Neural cell (in vitro differentiated cells): ENCODE measurements at regions not wholly inside any gene's neighbourhood (a gene's known extent, or its start where the extent isn't known, plus 50 kb on each side); places are given as distances from the start of the nearest gene placed in this dataset.
"Not testable (repeated sequence)": the region's sequence is repeated elsewhere in the genome, so short reads cannot be mapped to it uniquely, and the experiment has no call there.

Experiments
- H2AFZ ChIP-seq: fragments of 200-600, 300-800 bp; sonication (generic), shearing (Covaris generic); 2 replicates; pipeline ENCODE4 v1.6.0; 2014; ENCODE audit warnings: low read depth, mild to moderate bottlenecking, antibody characterized with exemption, low read length, moderate library complexity
- H3F3A ChIP-seq: fragments of 200-600 bp; shearing (Covaris generic); 2 replicates; pipeline ENCODE4 v1.6.1; 2016; ENCODE audit warnings: mild to moderate bottlenecking, moderate library complexity, mixed read lengths, antibody characterized with exemption, low read length; ENCODE audit not compliant: insufficient read depth, poor library complexity, severe bottlenecking
- H3K27ac ChIP-seq: fragments of 200-600, 300-800 bp; sonication (generic), shearing (Covaris generic); 2 replicates; pipeline ENCODE4 v1.5.1; 2014; ENCODE audit warnings: mild to moderate bottlenecking, low read length, moderate library complexity
- H3K27me3 ChIP-seq: fragments of 300-800, 200-600 bp; sonication (generic), shearing (Covaris generic); 2 replicates; pipeline ENCODE4 v1.6.0; 2014; ENCODE audit warnings: mild to moderate bottlenecking, low read depth, low read length, moderate library complexity; ENCODE audit not compliant: insufficient read depth
- H3K36me3 ChIP-seq: fragments of 300-800, 200-600 bp; sonication (generic), shearing (Covaris generic); 2 replicates; pipeline ENCODE4 v1.5.1; 2014; ENCODE audit warnings: mild to moderate bottlenecking, antibody characterized with exemption, low read length, moderate library complexity; ENCODE audit not compliant: insufficient read depth
- H3K4me2 ChIP-seq: fragments of 300-800, 200-600 bp; sonication (generic), shearing (Covaris generic); 2 replicates; pipeline ENCODE4 v1.6.0; 2014; ENCODE audit warnings: mild to moderate bottlenecking, low read length
- H3K4me3 ChIP-seq: fragments of 300-800, 200-600 bp; sonication (generic), shearing (Covaris generic); 2 replicates; pipeline ENCODE4 v1.5.1; 2014; ENCODE audit warnings: mild to moderate bottlenecking, low read length, moderate library complexity
- H3K79me2 ChIP-seq: fragments of 200-600 bp; shearing (Covaris generic); replicated peaks from 2 replicates; pipeline ENCODE4 v1.6.0; 2014; ENCODE audit warnings: mild to moderate bottlenecking, low read length, moderate library complexity; ENCODE audit not compliant: insufficient read depth
- H3K9ac ChIP-seq: fragments of 300-800, 200-600 bp; sonication (generic), shearing (Covaris generic); 2 replicates; pipeline ENCODE4 v1.6.1; 2016; ENCODE audit warnings: mild to moderate bottlenecking, low read length, mixed read lengths
- H3K9me2 ChIP-seq: fragments of 200-600 bp; shearing (Covaris generic); 2 replicates; pipeline ENCODE4 v1.6.1; 2016; ENCODE audit warnings: mild to moderate bottlenecking, low read length, mixed read lengths; ENCODE audit not compliant: insufficient read depth
- H3K9me3 ChIP-seq: fragments of 200-600, 300-800 bp; sonication (generic), shearing (Covaris generic); 2 replicates; pipeline ENCODE4 v1.6.1; 2016; ENCODE audit warnings: mild to moderate bottlenecking, mixed run types, low read length, moderate library complexity, mixed read lengths
- H4K20me1 ChIP-seq: fragments of 200-600 bp; shearing (Covaris generic); 2 replicates; pipeline ENCODE4 v1.6.1; 2016; ENCODE audit warnings: mild to moderate bottlenecking, mixed run types; ENCODE audit not compliant: insufficient read depth
- CTCF ChIP-seq: fragments of 450-650 bp; IDR thresholded peaks from 2 replicates; pipeline ENCODE4 v1.5.1; 2014; ENCODE audit warnings: antibody characterized with exemption, mild to moderate bottlenecking, moderate library complexity; ENCODE audit not compliant: poor library complexity, severe bottlenecking
- EZH2 ChIP-seq: fragments of 200-600, 300-800 bp; shearing (Covaris generic), sonication (generic); IDR thresholded peaks from 2 replicates; pipeline ENCODE4 v1.6.1; 2014; ENCODE audit warnings: antibody characterized with exemption, low read length, borderline replicate concordance, mild to moderate bottlenecking; ENCODE audit not compliant: insufficient read depth, poor library complexity, severe bottlenecking
- POLR2AphosphoS5 ChIP-seq: IDR thresholded peaks from 2 replicates; pipeline ENCODE4 v1.6.1; 2012
- RAD21 ChIP-seq: fragments of 450-650 bp; conservative IDR thresholded peaks from 2 replicates; pipeline ENCODE4 v1.6.1; 2014; ENCODE audit warnings: antibody characterized with exemption, mild to moderate bottlenecking, moderate library complexity
- REST ChIP-seq: IDR thresholded peaks from 2 replicates; pipeline ENCODE4 v1.6.1; 2012; ENCODE audit warnings: borderline replicate concordance
- SMC3 ChIP-seq: fragments of 450-650 bp; conservative IDR thresholded peaks from 2 replicates; pipeline ENCODE4 v1.6.1; 2014; ENCODE audit warnings: antibody characterized with exemption, mild to moderate bottlenecking, moderate library complexity; ENCODE audit not compliant: poor library complexity

GRCh38 chr1:168405906-168406549 is 125.4 kb downstream of the TBX19 start:
- H4K20me1 ChIP-seq: no peaks in the 10 kb centered on the region
- H3K9me3 ChIP-seq: no peaks in the 10 kb centered on the region
- H2AFZ ChIP-seq: no peak overlapping the region
- H3K9me2 ChIP-seq: no peaks in the 10 kb centered on the region
- no peak overlapping the region for H3K4me3 ChIP-seq
- no peak overlapping the region for H3K27ac ChIP-seq
- no peaks in the 10 kb centered on the region for H3F3A ChIP-seq
- TF ChIP-seq CTCF: no peak
- no peaks in the 10 kb centered on the region for H3K27me3 ChIP-seq
- H3K36me3 ChIP-seq: no peaks in the 10 kb centered on the region
- no peak overlapping the region for H3K9ac ChIP-seq
- H3K4me2 ChIP-seq: no peak overlapping the region
- no peaks in the 10 kb centered on the region for H3K79me2 ChIP-seq

GRCh38 chr1:168403140-168403539 is 122.5 kb downstream of the TBX19 start:
- TF ChIP-seq SMC3: no peak
- TF ChIP-seq RAD21: no peak
- TF ChIP-seq POLR2AphosphoS5: no peak
- no peaks in the 10 kb centered on the region for H3K9me2 ChIP-seq
- no peaks in the 10 kb centered on the region for H3K27me3 ChIP-seq
- no peak overlapping the region for H3K27ac ChIP-seq
- no peak overlapping the region for H3K9ac ChIP-seq
- H3K4me3 ChIP-seq: no peak overlapping the region
- H3K36me3 ChIP-seq: no peaks in the 10 kb centered on the region
- H3F3A ChIP-seq: no peaks in the 10 kb centered on the region
- H2AFZ ChIP-seq: no peak overlapping the region
- no peaks in the 10 kb centered on the region for H4K20me1 ChIP-seq
- H3K79me2 ChIP-seq: no peaks in the 10 kb centered on the region
- H3K4me2 ChIP-seq: no peak overlapping the region
- H3K9me3 ChIP-seq: no peaks in the 10 kb centered on the region

GRCh38 chr1:168402466-168402865 is 121.8 kb downstream of the TBX19 start:
- not testable (repeated sequence) for H3K4me2 ChIP-seq, H4K20me1 ChIP-seq, H3K4me3 ChIP-seq, H3K27ac ChIP-seq, H3K9me2 ChIP-seq, H3F3A ChIP-seq, H2AFZ ChIP-seq, H3K9me3 ChIP-seq, H3K27me3 ChIP-seq, H3K9ac ChIP-seq, H3K79me2 ChIP-seq, H3K36me3 ChIP-seq

GRCh38 chr1:168401341-168401740 is 120.7 kb downstream of the TBX19 start:
- H3K4me3 ChIP-seq: no peak overlapping the region
- H2AFZ ChIP-seq: no peak overlapping the region
- no peaks in the 10 kb centered on the region for H3K9me3 ChIP-seq
- H3K9me2 ChIP-seq: no peaks in the 10 kb centered on the region
- no peaks in the 10 kb centered on the region for H4K20me1 ChIP-seq
- no peak overlapping the region for H3K4me2 ChIP-seq
- TF ChIP-seq POLR2AphosphoS5 (no peak), EZH2 (no peak), REST (no peak)
- H3K9ac ChIP-seq: no peak overlapping the region
- H3K27me3 ChIP-seq: no peaks in the 10 kb centered on the region
- no peaks in the 10 kb centered on the region for H3K79me2 ChIP-seq
- no peak overlapping the region for H3K27ac ChIP-seq
- H3K36me3 ChIP-seq: no peaks in the 10 kb centered on the region
- no peaks in the 10 kb centered on the region for H3F3A ChIP-seq
